Liver (tissue), 8 donors: ENCODE measurements at regions not wholly inside any gene's neighbourhood (a gene's known extent, or its start where the extent isn't known, plus 50 kb on each side); places are given as distances from the start of the nearest gene placed in this dataset.

Experiments
- DNase-seq: peaks from one replicate; pipeline ENCODE4 v3.0.0-alpha.2; 2017; ENCODE audit warnings: low spot score
- H3K27ac ChIP-seq, 2 donors: one replicate each; pipeline ENCODE4 v1.7.0; 2013; ENCODE audit warnings: inconsistent platforms in 2 of 2, low read length in 2 of 2, control low read depth in 1 of 2, low read depth in 1 of 2, mild to moderate bottlenecking in 1 of 2
- H3K27me3 ChIP-seq, 4 donors: one replicate each; pipeline versions ENCODE4 v1.6.1 to v1.7.0; 2013; ENCODE audit warnings: low read length in 3 of 4, inconsistent platforms in 1 of 4, mild to moderate bottlenecking in 1 of 4, moderate library complexity in 1 of 4; ENCODE audit not compliant: control insufficient read depth in 4 of 4, insufficient read depth in 4 of 4
- H3K36me3 ChIP-seq, 4 donors: one replicate each; pipeline versions ENCODE4 v1.6.1 to v1.7.0; 2013; ENCODE audit warnings: low read length in 3 of 4, mild to moderate bottlenecking in 3 of 4, low read depth in 1 of 4, moderate library complexity in 1 of 4; ENCODE audit not compliant: control insufficient read depth in 4 of 4, insufficient read depth in 3 of 4
- H3K4me1 ChIP-seq, 4 donors: one replicate each; pipeline versions ENCODE4 v1.6.1 to v1.7.0; 2013; ENCODE audit warnings: low read length in 3 of 4, mild to moderate bottlenecking in 3 of 4, moderate library complexity in 1 of 4; ENCODE audit not compliant: control insufficient read depth in 4 of 4, insufficient read depth in 4 of 4
- H3K4me3 ChIP-seq, 3 donors: one replicate each; pipeline versions ENCODE4 v1.6.1 to v1.7.0; 2013; ENCODE audit warnings: low read length in 3 of 3, control low read depth in 1 of 3, low read depth in 1 of 3, mild to moderate bottlenecking in 1 of 3
- H3K9ac ChIP-seq, 2 donors: one replicate each; pipeline ENCODE4 v1.7.0; 2013; ENCODE audit warnings: low read length in 2 of 2, mild to moderate bottlenecking in 2 of 2, moderate library complexity in 2 of 2, control low read depth in 1 of 2, low read depth in 1 of 2
- H3K9me3 ChIP-seq, 4 donors: one replicate each; pipeline versions ENCODE4 v1.6.1 to v1.7.0; 2013; ENCODE audit warnings: low read length in 3 of 4; ENCODE audit not compliant: control insufficient read depth in 4 of 4
- EGR1 ChIP-seq, 2 donors: IDR thresholded peaks; 2 replicates each; pipeline ENCODE4 v1.6.1; 2016 to 2018; ENCODE audit warnings: antibody characterized with exemption in 2 of 2, low read depth in 2 of 2
- FOXA1 ChIP-seq: IDR thresholded peaks from 2 replicates; pipeline ENCODE4 v1.6.1; 2016; ENCODE audit warnings: antibody characterized with exemption
- FOXA2 ChIP-seq: IDR thresholded peaks from 2 replicates; pipeline ENCODE4 v1.6.1; 2016; ENCODE audit warnings: antibody characterized with exemption
- HNF4A ChIP-seq, 2 donors: conservative IDR thresholded peaks; 2 replicates each; pipeline ENCODE4 v1.6.1; 2016; ENCODE audit warnings: antibody characterized with exemption in 2 of 2, mild to moderate bottlenecking in 2 of 2
- HNF4G ChIP-seq: IDR thresholded peaks from 2 replicates; pipeline ENCODE4 v1.6.1; 2016; ENCODE audit warnings: antibody characterized with exemption
- JUND ChIP-seq, 2 donors: IDR thresholded peaks; 2 replicates each; pipeline ENCODE4 v1.6.1; 2016; ENCODE audit warnings: antibody characterized with exemption in 2 of 2
- NR2F2 ChIP-seq: IDR thresholded peaks from 2 replicates; pipeline ENCODE4 v1.6.1; 2016; ENCODE audit warnings: antibody characterized with exemption
- RAD21 ChIP-seq, 2 donors: IDR thresholded peaks; 2 replicates each; pipeline ENCODE4 v1.6.1; 2016; ENCODE audit warnings: antibody characterized with exemption in 2 of 2, mild to moderate bottlenecking in 2 of 2
- RXRA ChIP-seq, 2 donors: IDR thresholded peaks; 2 replicates each; pipeline ENCODE4 v1.6.1; 2017 to 2018; ENCODE audit warnings: antibody characterized with exemption in 2 of 2, mild to moderate bottlenecking in 1 of 2
- SP1 ChIP-seq: IDR thresholded peaks from 2 replicates; pipeline ENCODE4 v1.6.1; 2018; ENCODE audit warnings: antibody characterized with exemption, mild to moderate bottlenecking
- TAF1 ChIP-seq: conservative IDR thresholded peaks from 2 replicates; pipeline ENCODE4 v1.6.1; 2016; ENCODE audit warnings: antibody characterized with exemption, mild to moderate bottlenecking
- YY1 ChIP-seq: IDR thresholded peaks from 2 replicates; pipeline ENCODE4 v1.6.1; 2016; ENCODE audit warnings: antibody characterized with exemption, mild to moderate bottlenecking
- WGBS: extraction: QIAGEN DNeasy Blood & Tissue Kit; methylation state at CpG from one replicate; pipeline ENCODE4 v1.1.7; 2013; 5-methylcytosine and 5-hydroxymethylcytosine counted together
- TF ChIP-seq, protein P1 (sequence below): IDR thresholded peaks from 2 replicates; pipeline ENCODE4 v1.6.1; 2016; ENCODE audit warnings: antibody characterized with exemption, mild to moderate bottlenecking
- TF ChIP-seq, protein P2 (sequence below): IDR thresholded peaks from 2 replicates; pipeline ENCODE4 v1.6.1; 2016; ENCODE audit warnings: antibody characterized with exemption
- TF ChIP-seq, protein P3 (sequence below): IDR thresholded peaks from 2 replicates; pipeline ENCODE4 v1.6.1; 2016; ENCODE audit warnings: antibody characterized with exemption
- TF ChIP-seq, protein P4 (sequence below): fragments of 150-350 bp; IDR thresholded peaks from 2 replicates; pipeline ENCODE4 v1.5.1; 2017; ENCODE audit warnings: improper control_type of control experiment, low read depth, low read length; ENCODE audit not compliant: missing input control
- donor health status: healthy.
- donor health status: healthy.
- donor health status: healthy.
- donor health status: healthy.
- donor health status: healthy.

DNA sequence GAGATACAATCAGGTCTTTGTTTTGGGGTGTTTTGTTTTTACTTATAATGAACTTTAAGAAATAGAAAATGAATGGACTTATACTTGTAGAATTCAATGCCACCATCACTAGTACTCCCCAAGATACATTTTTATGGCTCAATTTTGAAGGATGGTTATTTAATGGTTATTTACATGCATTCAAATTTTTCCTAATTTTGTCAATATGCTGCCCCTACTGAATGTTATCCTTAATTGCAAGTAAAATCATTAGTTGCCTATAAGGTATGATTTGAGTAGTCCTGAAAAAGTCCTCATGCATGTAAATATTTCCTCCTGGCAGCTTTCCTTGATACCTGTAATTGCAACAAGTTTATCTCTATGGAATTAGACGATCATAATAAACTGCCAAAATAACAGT, 391.2 kb downstream of the BCAT1 start:
- no peak for DNase-seq
- H3K27ac ChIP-seq = no peak overlapping the region
- WGBS = 87% methylated on average over 1 of the region's 1 CpG
- no peaks in the 10 kb centered on the region for H3K9me3 ChIP-seq
- no peak for TF ChIP-seq FOXA1
- TF ChIP-seq HNF4A (conservative IDR thresholded peaks at IDR 0.05) = no peak
- no peaks in the 10 kb centered on the region for H3K36me3 ChIP-seq
- H3K9ac ChIP-seq = no peak overlapping the region
- H3K27me3 ChIP-seq = no peaks in the 10 kb centered on the region
- H3K4me1 ChIP-seq = peaks cover 2 to 26% (median 18%) of the 10 kb centered on the region in 4 donors
- H3K4me3 ChIP-seq = no peak overlapping the region

DNA sequence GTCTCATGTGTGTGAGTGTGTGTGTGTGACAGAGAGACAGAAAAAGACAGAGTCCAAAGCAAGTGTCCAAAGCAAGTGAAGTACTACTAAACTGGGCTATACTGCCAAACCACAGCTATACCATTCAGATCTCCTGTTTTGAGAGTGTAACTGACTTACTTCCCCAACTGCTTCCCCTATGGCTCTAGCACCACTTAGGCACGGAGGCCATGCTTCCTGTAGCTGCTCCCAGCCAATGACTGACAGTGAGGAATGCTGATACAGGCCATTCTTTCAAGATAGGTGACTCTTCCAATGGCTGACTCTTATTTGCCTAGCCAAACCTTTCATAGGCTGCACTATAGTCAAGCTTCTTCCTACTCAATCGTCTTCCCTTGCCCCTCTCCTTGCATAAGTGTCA, 393.2 kb downstream of the BCAT1 start:
- TF ChIP-seq, protein P1, sequence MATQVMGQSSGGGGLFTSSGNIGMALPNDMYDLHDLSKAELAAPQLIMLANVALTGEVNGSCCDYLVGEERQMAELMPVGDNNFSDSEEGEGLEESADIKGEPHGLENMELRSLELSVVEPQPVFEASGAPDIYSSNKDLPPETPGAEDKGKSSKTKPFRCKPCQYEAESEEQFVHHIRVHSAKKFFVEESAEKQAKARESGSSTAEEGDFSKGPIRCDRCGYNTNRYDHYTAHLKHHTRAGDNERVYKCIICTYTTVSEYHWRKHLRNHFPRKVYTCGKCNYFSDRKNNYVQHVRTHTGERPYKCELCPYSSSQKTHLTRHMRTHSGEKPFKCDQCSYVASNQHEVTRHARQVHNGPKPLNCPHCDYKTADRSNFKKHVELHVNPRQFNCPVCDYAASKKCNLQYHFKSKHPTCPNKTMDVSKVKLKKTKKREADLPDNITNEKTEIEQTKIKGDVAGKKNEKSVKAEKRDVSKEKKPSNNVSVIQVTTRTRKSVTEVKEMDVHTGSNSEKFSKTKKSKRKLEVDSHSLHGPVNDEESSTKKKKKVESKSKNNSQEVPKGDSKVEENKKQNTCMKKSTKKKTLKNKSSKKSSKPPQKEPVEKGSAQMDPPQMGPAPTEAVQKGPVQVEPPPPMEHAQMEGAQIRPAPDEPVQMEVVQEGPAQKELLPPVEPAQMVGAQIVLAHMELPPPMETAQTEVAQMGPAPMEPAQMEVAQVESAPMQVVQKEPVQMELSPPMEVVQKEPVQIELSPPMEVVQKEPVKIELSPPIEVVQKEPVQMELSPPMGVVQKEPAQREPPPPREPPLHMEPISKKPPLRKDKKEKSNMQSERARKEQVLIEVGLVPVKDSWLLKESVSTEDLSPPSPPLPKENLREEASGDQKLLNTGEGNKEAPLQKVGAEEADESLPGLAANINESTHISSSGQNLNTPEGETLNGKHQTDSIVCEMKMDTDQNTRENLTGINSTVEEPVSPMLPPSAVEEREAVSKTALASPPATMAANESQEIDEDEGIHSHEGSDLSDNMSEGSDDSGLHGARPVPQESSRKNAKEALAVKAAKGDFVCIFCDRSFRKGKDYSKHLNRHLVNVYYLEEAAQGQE = no peak
- TF ChIP-seq, protein P2, sequence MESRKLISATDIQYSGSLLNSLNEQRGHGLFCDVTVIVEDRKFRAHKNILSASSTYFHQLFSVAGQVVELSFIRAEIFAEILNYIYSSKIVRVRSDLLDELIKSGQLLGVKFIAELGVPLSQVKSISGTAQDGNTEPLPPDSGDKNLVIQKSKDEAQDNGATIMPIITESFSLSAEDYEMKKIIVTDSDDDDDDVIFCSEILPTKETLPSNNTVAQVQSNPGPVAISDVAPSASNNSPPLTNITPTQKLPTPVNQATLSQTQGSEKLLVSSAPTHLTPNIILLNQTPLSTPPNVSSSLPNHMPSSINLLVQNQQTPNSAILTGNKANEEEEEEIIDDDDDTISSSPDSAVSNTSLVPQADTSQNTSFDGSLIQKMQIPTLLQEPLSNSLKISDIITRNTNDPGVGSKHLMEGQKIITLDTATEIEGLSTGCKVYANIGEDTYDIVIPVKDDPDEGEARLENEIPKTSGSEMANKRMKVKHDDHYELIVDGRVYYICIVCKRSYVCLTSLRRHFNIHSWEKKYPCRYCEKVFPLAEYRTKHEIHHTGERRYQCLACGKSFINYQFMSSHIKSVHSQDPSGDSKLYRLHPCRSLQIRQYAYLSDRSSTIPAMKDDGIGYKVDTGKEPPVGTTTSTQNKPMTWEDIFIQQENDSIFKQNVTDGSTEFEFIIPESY = no peak
- no peak for TF ChIP-seq TAF1
- no peak for TF ChIP-seq JUND (IDR thresholded peaks at IDR 0.05)
- no peak for TF ChIP-seq HNF4G
- TF ChIP-seq, protein P3, sequence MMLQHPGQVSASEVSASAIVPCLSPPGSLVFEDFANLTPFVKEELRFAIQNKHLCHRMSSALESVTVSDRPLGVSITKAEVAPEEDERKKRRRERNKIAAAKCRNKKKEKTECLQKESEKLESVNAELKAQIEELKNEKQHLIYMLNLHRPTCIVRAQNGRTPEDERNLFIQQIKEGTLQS = no peak
- no peak for TF ChIP-seq SP1
- no peak for TF ChIP-seq RAD21 (IDR thresholded peaks at IDR 0.05)
- TF ChIP-seq NR2F2 = no peak
- TF ChIP-seq EGR1 (IDR thresholded peaks at IDR 0.05; ENCODE audit: low read depth in 2 of 2) = no peak
- no peak for TF ChIP-seq RXRA (IDR thresholded peaks at IDR 0.05)

DNA sequence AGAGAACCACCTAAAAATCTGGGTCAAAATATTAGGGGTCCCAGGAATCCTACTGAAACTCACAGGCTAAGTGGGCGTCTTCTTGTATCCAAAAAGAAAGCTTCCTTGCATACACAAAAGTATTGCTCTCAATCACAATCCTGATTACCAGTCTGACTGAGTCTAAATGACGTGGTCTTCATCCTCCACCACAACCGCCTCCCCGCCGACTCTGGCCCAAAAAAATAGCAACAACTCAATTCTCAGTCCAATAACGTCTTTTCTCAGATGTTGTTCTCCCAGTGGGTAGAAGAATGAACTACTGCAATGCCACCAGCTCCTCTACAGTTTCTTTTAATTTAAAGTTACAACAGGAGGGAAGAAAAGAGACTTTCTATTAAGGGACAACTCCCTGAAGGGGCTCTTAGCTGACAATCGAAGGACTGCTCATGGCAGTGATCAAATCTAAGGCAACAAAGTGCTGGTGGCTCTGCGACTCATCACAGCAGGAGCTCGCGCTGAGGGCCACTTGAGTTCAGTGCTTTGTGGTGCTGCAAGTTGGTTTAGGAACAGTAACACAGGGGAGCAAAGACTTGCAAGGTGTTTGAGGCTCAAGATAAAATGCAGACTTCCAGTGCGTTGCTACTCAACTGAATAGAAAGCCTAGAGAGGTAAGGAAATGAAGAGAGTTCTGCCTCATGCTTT, 394.1 kb downstream of the BCAT1 start:
- H3K27me3 ChIP-seq = no peaks in the 10 kb centered on the region
- 91% methylated on average over 11 of the region's 11 CpGs for WGBS
- no peak for DNase-seq
- no peak overlapping the region for H3K9ac ChIP-seq
- H3K4me1 ChIP-seq = peaks cover 4 to 32% (median 18%) of the 10 kb centered on the region in 4 donors
- TF ChIP-seq, protein P4, sequence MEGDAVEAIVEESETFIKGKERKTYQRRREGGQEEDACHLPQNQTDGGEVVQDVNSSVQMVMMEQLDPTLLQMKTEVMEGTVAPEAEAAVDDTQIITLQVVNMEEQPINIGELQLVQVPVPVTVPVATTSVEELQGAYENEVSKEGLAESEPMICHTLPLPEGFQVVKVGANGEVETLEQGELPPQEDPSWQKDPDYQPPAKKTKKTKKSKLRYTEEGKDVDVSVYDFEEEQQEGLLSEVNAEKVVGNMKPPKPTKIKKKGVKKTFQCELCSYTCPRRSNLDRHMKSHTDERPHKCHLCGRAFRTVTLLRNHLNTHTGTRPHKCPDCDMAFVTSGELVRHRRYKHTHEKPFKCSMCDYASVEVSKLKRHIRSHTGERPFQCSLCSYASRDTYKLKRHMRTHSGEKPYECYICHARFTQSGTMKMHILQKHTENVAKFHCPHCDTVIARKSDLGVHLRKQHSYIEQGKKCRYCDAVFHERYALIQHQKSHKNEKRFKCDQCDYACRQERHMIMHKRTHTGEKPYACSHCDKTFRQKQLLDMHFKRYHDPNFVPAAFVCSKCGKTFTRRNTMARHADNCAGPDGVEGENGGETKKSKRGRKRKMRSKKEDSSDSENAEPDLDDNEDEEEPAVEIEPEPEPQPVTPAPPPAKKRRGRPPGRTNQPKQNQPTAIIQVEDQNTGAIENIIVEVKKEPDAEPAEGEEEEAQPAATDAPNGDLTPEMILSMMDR = no peak
- TF ChIP-seq JUND (IDR thresholded peaks at IDR 0.05) = no peak
- no peak for TF ChIP-seq FOXA2
- TF ChIP-seq RAD21 (IDR thresholded peaks at IDR 0.05) = no peak
- no peak for TF ChIP-seq YY1
- TF ChIP-seq SP1 = no peak
- TF ChIP-seq, protein P1 = no peak
- no peak for TF ChIP-seq TAF1
- no peak for TF ChIP-seq NR2F2
- no peak for TF ChIP-seq RXRA (IDR thresholded peaks at IDR 0.05)
- no peak for TF ChIP-seq FOXA1
- H3K36me3 ChIP-seq = no peaks in the 10 kb centered on the region
- H3K27ac ChIP-seq = no peak overlapping the region
- no peaks in the 10 kb centered on the region for H3K9me3 ChIP-seq
- no peak overlapping the region for H3K4me3 ChIP-seq

More for the DNA sequence above, 393.2 kb downstream of the BCAT1 start:
- no peaks in the 10 kb centered on the region for H3K27me3 ChIP-seq
- no peak overlapping the region for H3K4me3 ChIP-seq
- no peak overlapping the region for H3K9ac ChIP-seq
- no peak for DNase-seq
- WGBS = 80% methylated on average over 2 of the region's 2 CpGs
- H3K36me3 ChIP-seq = no peaks in the 10 kb centered on the region
- H3K27ac ChIP-seq = no peak overlapping the region
- H3K9me3 ChIP-seq = no peaks in the 10 kb centered on the region
- peaks cover 4 to 32% (median 23%) of the 10 kb centered on the region in 4 donors for H3K4me1 ChIP-seq
